ENCODE measurements at regions not wholly inside any gene's neighbourhood (a gene's known extent, or its start where the extent isn't known, plus 50 kb on each side); places are given as distances from the start of the nearest gene placed in this dataset.
"Not testable (repeated sequence)": the region's sequence is repeated elsewhere in the genome, so short reads cannot be mapped to it uniquely, and the experiment has no call there.

DNA sequence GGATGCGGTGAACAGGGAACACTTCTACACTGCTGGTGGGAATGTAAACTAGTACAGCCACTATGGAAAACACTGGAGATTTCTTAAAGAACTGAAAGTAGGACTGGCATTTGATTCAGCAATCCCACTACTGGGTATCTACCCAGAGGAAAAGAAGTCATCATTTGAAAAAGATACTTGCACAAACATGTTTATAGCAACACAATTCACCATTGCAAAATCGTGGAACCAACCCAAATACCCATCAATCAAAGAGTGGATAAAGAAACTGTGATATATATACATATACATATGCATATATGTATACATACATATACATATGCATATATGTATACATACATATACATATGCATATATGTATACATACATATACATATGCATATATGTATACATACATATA, 682.0 kb downstream of the RFPL4B start:
- TF ChIP-seq, protein P1, sequence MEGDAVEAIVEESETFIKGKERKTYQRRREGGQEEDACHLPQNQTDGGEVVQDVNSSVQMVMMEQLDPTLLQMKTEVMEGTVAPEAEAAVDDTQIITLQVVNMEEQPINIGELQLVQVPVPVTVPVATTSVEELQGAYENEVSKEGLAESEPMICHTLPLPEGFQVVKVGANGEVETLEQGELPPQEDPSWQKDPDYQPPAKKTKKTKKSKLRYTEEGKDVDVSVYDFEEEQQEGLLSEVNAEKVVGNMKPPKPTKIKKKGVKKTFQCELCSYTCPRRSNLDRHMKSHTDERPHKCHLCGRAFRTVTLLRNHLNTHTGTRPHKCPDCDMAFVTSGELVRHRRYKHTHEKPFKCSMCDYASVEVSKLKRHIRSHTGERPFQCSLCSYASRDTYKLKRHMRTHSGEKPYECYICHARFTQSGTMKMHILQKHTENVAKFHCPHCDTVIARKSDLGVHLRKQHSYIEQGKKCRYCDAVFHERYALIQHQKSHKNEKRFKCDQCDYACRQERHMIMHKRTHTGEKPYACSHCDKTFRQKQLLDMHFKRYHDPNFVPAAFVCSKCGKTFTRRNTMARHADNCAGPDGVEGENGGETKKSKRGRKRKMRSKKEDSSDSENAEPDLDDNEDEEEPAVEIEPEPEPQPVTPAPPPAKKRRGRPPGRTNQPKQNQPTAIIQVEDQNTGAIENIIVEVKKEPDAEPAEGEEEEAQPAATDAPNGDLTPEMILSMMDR (IDR thresholded peaks at IDR 0.05; ENCODE audit: low read length), result not testable (repeated sequence)
- TF ChIP-seq EZH2phosphoT487 (IDR thresholded peaks at IDR 0.05; ENCODE audit: low read length), result not testable (repeated sequence)

All from MM.1S (cell line).